Tongue (tissue), 1 donor: ENCODE measurements at regions not wholly inside any gene's neighbourhood (a gene's known extent, or its start where the extent isn't known, plus 50 kb on each side); places are given as distances from the start of the nearest gene placed in this dataset.

Experiments
- DNase-seq: peaks from one replicate; pipeline ENCODE4 v3.0.0-alpha.2; 2015

DNA sequence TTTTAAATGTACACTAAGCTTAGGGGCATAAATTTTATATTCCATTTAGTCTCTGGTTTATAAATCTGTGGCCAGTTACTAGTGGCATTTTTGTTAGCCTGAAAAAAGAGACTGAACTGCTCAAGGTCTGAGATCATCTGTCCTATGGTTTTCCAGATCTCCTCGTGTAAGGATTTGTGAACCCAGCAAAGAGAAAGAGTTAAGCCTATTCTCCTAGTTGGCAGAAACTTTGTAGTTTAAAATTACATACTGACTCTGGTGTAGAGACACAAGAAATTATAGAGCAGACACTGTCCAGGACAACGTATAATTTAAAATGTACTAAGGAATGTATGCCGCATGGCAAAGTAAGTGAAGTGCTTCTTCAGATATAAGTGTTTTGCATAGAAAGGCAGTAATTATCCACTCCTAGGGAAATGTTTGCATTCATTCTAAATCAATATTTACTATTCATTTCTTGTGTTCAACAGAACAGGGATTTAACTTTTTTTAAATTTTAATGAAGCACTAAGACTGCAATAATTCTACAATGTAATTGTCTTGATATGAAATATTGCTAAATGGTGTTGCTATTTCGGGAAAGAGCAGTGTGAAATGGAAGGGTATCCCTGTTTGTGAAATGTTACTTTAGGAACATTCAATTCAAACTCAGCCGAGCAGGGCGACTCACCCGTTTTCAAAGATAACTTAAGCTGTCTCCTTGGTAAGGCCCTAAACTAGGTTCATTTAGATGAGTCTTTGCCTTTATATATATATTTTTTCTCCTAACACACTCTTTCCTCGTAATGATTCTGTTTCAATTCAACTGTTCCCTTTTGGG lies 508.4 kb upstream of the ZEB2 start:
- peak; percentile 18 for DNase-seq

DNA sequence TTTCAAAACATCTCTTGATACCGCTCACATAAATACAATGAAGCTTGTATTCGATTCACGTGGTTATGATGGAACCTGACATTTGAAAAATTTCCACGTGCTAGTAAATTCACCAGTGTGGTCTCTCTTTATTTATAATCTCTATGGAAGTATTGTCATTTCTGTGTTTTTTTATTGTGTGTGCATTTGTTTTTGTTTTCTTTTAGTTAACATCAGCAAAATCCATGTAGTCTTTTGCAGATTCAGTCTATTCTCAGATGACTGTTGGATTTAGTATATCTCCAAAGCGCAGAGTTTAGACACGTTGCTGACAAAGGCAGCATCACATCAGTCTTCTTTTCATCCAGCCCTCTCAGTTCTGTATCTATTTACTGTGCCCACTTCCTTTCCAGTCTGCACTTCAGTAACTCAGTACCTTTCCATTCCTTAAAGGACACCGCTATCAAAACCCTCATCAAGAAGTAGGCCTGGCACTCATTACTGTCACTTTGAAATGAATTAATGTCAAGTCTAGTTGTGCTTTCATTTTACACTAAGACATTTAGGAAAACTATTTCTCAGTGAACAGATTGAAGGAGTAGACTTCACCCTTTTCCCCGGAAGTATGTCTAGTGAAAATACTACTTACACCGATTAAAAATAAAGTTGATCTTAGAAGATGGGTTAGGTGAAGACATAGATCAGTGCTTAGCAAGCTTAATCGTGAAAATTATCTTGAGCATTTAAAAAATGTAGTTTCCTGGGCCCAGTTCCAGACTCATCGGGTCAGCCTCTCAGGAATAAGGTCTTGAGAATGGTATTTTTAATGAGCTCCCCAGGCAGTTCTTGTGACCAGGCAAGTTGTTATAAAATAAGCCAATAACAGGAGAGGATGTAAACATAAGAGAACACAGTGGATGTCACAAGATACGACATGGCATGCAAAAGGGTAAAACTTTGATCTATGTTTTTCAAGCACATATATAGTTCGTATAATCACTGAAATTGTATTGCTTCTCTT lies 506.8 kb upstream of the ZEB2 start:
- DNase-seq: no peak

DNA sequence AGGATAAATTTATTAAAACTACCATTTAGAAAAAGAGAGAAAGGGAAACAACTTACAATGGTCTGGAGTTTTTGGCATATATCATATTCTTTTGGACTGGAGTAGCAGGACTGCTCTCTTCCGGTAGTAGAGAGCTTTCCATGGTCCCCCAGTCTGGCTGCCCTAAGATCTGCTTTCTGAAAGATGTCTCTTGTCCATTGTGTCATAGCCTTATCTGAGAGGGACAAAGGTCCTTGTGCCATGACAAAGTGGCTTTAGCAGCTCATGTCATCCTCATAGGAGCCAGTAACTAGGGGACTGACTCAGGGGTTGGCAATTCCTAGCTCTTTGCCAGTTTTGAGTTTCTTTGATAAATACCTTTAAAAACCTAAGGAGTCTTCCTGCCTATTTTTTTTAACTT lies 505.5 kb upstream of the ZEB2 start:
- DNase-seq: no peak

DNA sequence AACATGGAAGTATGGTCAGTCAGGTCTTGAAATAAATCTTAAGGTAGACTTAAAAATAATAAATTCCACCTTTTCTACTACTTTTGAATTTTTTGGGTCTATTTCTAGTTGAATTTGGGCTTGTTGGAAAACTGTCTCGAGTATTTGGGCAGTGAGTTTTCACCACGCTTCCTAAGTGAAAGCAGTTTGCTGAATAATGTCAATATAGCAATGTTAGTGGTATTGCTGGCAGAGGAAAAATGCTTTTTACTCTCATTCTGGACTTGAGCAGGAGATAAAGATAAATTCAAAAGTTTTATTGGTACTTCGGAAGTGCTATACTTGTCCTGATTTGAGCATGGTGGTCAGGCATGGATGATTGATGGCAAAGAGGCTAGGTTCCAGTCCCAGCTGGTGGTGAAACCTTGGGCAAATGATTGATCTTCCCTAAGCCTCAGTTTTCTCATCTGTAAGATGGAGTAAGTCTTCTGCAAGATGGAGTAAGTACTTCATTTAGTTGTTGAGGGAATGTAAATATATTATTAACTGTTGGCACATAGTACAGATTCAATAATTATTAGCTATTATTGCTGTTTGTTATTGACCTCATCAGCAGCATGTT lies 503.5 kb upstream of the ZEB2 start:
- no peak for DNase-seq

DNA sequence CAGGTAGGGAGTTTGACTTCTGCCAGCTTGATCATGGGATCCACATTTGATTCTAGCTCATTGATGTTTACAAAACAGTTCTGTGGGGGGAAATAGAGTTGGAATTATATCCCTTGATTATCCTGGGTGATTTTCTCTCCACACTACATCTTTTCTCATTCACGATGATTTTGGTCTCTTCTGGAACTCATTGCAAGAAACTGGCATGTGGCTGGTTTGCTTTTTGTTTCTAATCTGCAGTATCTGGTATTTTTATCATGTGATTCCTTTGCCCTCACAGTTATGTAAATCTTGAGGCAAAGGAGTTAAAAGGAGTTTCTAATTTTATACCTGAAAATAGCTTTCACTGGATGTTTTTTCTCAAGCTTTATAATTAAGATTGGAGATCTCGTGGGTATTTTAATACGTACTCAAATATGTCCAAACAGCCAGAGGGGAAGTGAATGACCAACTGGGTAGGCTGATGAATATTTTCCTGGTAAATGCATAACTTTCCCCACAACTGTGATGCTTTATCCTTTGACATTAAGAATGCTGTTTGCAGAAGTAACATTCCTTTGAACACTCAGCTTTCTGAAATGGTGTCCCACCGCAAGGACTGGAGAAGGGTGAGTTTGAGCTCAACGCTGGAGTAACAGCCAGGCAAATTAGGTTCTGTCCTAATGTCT lies 502.9 kb upstream of the ZEB2 start:
- DNase-seq: no peak

DNA sequence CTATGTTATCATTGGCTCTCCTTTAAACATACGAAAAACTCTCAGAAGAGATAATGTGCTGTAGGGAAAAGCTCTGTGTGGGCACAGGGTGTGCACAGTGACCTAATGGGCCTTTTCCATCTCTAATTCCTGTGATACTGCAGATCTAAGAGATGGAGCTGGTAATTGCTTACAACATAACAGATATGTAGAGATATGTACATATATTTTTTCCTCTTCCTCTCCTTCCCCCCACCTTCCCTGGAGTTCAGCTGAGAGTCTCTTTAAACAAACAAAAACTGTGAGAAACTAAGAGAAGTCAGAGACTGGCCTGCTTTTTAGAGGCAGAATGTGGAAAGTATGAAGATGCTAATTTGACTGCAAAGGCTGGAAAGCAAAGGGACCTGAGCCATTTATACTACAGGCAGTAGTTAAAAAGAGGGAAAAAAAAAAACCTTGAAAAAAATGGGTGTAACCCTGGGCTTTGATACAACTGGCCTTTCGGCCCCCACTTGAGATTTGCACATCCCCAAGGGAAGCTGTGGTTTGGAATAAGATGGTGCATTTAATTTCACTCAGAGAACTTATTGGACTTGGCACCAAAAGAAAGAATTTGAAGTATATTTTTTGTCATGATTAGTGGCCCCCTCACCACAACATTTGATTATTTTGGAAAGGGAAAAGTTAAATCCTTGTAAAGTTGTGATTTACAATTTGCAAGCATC lies 502.2 kb upstream of the ZEB2 start:
- no peak for DNase-seq

DNA sequence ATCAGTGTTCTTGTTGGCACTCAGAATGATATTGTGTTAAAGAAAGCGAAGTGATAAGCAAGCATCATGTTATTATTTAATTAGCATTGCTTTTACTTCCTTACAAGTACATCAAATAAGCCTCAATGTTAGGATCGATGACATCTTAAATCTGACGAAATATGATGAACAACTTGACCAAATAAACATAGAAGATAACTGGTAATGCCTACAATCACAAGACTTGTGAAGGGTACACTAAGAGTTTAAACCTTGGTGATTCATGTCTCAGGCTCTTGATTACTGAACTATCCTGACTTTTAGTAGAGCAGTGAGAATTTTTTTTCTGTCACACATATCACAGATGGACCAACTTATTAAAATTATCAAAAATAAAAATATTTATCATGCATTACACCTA lies 500.8 kb upstream of the ZEB2 start:
- DNase-seq: no peak

DNA sequence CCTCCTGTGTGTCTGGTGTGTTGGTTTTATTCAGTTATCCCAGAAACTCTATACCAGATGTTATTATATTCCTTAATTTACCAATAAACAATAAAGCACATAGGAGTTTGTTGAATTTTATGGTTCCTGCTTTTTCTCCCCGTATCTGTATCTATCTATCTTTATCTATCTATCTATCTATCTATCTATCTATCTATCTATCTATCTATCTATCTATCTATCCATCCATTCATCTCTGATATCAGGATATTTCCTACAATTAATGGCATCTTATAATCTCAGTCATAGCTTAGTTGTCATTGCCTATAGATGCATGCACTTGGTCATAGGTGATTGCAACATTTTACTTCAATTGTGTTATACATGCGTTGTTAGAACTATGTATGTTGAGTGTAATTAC lies 500.2 kb upstream of the ZEB2 start:
- DNase-seq: no peak

DNA sequence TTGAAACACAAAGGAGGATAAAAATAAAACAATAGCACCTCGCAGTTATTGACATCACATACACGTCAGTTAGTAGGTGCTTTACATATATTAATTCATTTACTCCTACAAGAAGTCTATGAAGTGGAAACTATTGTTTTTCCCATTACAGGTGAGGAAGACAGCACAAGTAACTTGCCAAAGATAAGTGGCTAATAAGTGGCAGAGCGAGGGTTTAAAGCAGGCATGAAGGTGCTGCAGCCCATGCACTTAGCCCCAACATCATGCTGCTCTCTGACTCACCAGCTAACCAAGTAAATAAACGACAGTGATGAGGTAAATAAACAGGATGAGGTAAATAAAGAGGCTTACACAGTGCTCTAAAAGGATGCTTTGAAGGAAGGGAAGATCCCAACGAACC lies 498.6 kb upstream of the ZEB2 start:
- no peak for DNase-seq

DNA sequence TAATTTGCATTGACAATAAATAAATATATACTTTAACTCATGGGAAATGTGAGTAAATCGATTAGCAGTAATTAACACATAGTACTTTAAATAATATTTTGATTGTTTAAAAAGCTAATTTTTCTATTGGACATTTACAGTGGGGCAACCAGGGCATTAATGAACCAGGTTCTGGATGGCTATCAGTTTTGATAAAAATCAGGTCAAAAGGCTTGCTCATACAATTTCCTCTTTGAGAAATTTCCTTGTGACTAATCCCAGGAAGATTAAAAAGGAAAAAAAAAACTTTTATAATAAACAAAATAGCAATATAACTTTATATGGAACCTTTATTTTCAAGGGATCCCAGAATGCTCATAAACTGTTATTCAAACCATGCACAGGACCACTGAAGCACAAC lies 497.2 kb upstream of the ZEB2 start:
- no peak for DNase-seq

DNA sequence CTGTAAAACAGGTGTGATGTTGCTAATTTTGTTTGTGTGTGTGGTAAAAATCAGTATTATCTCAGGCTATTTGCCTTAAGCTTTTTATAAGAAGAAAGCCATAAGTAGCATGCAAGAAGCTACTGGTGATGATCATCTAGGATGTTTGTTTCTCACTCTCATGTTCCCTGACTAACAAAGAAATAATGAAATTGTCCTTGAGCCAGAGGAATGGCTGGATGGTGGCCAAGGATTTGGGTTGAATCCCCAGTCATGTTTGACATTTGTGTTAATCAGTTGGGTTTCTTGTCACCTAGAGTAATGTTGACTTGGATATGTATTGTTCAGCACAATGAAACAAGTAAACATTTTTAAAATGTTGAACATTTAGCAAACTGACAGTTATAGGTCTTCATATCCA lies 496.8 kb upstream of the ZEB2 start:
- DNase-seq: no peak

DNA sequence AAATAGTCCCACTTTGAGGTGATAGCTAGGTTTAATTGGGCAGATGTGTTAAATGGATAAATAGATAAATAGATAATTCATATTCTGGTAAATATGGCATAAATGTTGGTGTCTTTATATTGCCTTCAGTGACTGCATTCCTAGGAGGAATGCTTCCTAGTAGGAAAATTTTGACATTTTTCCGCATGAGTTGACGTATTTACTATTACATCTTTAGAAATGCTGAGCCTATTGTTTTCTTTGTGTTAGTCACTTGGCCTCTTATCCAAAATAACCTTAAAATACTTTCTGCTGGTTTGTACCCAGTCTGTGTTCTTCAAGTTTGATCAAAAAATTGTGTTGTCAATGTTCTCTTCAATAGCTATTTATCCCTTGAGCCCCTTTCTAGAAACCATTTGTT lies 495.6 kb upstream of the ZEB2 start:
- no peak for DNase-seq

DNA sequence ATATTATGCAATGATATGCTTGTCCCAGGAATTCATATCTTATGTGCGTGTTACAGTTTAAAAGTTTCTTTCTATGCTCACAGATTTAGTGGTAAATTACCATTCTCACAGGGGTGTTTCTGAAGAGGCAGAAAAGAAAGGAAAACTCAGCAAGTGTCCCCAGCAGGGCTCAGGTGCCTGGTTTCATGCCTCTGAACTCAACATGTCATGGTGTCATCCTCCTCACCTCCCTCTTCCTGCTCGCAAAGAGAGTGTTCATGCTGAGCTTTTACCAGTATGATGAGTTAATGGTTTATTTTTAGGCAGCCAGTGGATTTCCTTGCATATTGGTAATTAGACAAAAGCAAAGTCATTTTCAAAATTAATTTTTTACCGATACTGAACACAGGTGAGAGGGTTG lies 492.9 kb upstream of the ZEB2 start:
- no peak for DNase-seq

DNA sequence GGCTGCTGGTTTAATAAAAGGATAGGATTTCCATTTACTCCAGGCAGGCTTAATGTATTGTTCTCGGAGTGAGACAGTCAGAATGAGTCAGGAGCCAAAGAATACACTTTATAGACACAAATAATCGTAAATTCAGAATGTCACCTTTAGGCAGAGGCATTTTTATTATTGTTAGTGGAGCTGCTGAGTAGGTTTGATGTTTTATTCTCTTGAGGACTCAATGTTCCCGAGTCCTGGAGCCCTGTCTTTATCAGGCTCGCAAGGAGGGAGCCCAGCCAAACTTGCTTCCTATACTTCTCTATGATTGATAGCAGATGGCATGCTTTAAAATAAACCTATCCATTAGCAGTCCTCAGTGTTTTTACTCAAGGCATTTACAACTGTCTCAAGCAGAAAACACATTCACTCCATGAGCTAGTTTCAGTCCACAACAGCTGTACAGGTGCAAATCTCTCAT lies 492.3 kb upstream of the ZEB2 start:
- peak; percentile 35 for DNase-seq

DNA sequence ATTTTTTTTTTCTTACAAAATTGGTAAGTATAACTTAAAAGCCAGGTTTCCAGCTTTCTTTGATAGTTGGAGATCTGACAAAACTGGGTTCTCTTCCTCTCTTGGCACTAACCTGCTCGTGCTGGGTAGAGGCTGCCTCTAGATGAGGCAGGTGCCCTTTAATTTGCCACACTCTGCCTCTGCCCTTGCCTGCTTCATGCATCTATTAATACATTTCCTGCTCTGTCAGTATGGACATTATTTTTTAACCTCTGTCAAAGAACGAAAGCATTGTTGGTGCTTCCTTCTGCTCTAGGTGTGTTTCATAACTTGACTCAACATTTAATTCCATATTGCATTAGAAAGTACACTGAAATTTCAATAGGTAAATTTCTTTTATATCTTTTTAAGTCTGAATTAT lies 490.7 kb upstream of the ZEB2 start:
- DNase-seq: no peak

DNA sequence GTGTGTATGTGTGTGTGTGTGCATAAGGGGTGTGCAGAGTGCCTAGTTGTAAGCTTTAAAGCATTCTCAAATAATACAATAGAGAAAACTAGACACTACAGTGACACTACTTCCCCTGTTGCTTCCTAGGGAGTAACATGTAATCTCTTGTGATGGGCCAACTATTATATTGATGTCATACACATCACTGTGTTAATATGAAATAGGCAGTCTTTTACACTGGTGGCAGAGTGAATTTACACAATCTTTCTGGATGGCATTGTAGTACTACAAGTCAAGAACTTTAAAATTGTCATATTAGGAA lies 488.0 kb upstream of the ZEB2 start:
- DNase-seq: no peak

DNA sequence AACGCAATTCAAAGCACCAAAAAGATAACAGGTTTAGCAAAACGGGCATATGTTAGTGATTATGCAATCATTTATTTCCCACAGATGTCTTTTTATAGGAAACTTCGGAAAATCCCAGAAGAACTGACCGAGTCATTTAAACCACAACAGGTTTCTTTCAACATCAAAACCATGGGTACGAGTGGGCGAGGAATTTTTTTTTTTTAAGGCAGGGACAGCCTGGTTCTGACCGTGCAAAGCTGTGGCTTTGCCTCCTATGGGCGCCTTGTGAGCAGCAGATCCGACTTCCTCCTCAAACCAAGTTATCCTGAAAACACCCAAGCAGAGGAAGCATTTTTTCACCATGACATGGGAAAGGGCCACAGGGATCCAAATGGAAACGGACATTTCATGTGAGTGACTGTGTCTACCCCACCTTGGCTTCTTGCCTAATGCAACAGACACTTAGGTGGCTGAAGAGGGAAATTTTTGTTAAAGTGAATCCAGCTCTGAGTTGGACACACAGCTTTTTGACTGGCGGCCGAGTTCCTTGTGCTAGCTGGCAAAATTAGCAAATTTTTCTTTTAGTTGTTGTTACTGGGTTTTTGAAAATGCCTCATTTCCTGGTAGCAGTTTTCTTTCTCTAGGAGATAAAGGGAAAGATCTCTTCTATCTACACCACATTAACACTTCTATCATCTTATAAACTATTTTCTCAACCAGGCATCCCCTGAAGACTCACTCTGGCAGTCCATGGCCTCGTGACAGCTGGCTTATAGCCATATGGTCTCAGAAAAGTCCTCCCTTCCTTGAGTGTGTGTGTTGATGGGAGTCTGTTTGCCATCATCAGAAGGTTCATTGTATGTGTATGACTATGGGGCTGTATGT lies 487.4 kb upstream of the ZEB2 start:
- DNase-seq: no peak

DNA sequence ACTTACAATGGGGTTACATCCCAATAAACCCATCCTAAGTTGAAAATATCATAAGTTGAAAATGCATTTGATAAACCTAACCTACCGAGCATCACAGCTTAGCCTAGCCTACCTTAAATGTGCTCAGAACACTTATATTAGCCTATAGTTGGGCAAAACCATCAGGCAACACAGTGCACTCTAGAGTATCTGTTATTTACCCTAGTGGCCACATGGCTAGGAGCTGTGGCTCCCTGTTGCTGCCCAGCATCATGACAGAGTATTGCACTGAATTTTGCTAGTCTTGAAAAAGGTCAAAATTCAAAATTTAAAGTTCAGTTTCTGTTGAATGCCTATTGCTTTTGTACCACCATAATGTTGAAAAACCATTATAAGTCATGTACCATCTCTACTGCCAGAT lies 482.7 kb upstream of the ZEB2 start:
- no peak for DNase-seq

DNA sequence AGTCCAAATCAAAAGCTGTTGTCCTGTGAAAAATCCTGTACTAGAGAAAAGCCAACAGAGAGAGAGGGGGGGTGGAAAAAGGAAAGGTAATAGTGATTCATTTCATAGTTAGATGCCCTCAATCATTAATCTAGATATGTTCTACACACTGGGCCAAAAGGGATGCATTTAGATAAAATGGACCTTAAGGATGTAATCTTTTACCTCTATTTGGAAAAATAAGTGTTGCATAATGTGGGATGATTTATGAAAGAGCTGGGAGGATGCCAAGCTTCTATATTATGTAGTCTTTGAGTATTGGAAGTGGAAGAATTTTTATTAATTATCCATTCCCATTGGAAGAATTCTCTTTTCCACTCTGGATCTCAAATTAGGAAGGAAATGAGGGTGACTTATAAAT lies 480.5 kb upstream of the ZEB2 start:
- no peak for DNase-seq

DNA sequence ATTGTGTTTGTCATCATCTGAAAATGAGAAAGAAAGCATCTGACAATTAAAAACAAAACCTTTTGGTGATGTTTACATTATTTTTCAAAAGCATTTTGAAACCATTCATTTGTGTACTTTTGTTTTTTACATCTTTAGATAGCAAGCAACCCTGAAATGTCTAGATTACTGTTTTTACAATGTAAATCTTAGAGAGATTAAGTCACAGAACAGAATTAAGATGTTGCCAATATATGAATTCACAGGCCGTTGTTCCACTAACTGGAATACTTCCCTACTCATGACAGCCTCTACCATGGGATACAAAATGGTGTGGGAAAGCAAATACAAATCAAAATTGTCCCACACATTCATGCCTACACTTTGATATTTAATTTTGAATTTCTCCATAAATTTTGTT lies 480.0 kb upstream of the ZEB2 start:
- DNase-seq: no peak
